ENCODE measurements at regions not wholly inside any gene's neighbourhood (a gene's known extent, or its start where the extent isn't known, plus 50 kb on each side); places are given as distances from the start of the nearest gene placed in this dataset.
"Not testable (repeated sequence)": the region's sequence is repeated elsewhere in the genome, so short reads cannot be mapped to it uniquely, and the experiment has no call there.

DNA sequence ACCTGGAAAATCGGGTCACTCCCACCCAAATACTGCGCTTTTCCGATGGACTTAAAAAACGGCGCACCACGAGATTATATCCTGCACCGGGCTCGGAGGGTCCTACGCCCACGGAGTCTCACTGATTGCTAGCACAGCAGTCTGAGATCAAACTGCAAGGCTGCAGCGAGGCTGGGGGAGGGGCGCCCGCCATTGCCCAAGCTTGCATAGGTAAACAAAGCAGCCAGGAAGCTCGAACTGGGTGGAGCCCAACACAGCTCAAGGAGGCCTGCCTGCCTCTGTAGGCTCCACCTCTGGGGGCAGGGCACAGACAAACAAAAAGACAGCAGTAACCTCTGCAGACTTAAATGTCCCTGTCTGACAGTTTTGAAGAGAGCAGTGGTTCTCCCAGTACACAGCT lies 226.5 kb upstream of the RGMB start:
- ATAC-seq, H3K27me3 Mint-ChIP-seq, H3K27ac Mint-ChIP-seq, DNase-seq, H3K4me3 Mint-ChIP-seq, H3K4me1 Mint-ChIP-seq: not testable (repeated sequence)
- H3K9me3 Mint-ChIP-seq = peaks cover 6 to 11% of the 10 kb centered on the region in 2 donors

DNA sequence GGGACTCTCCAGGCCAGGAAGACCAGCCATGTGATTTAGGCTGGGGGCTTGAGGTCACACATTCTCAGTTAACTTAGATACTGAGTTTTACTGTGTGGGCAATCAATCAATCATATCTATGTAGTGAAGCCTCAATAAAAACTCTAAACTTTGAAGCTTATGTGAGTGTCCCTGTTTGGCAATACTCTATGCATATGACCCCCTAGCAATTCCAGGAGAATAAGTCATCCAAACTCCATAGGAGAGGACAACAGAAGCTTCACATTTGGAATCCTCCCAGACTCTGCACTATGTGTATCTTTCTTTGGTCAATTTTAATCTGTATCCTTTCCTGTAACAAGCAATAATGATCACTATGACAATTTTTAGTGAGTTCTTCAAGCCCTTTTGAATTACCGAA lies 216.8 kb upstream of the RGMB start:
- DNase-seq (no peak), ATAC-seq (no peak)
- H3K4me3 Mint-ChIP-seq = no peak overlapping the region

DNA sequence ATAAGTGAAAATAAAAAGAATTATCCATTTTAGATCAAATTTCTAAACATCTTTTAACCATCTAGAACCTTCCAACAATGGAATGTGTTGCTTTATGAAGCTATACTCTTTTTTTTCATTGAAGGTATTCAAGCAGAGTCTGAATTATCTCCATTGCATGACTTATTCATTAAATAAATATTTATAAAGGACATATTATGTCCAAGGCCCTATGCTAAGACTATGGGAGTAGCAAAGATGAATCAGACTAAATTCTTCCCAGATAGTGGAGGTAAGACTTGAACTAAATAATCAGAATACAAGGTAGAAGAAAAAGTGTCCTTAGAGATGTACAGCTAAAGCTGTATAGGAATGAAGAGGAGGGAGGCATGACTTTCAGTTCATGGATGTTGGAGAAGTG lies 215.5 kb upstream of the RGMB start:
- Mint-ChIP-seq H3K27ac (no peak overlapping the region), H3K27me3 (no peaks in the 10 kb centered on the region), H3K4me1 (no peaks in the 10 kb centered on the region), H3K9me3 (no peaks in the 10 kb centered on the region), H3K4me3 (no peak overlapping the region)
- ATAC-seq (no peak), DNase-seq (no peak)

More for the DNA sequence above, 216.8 kb upstream of the RGMB start:
- H3K9me3 Mint-ChIP-seq = no peaks in the 10 kb centered on the region
- no peaks in the 10 kb centered on the region for H3K4me1 Mint-ChIP-seq
- H3K27me3 Mint-ChIP-seq = no peaks in the 10 kb centered on the region
- H3K27ac Mint-ChIP-seq = no peak overlapping the region

DNA sequence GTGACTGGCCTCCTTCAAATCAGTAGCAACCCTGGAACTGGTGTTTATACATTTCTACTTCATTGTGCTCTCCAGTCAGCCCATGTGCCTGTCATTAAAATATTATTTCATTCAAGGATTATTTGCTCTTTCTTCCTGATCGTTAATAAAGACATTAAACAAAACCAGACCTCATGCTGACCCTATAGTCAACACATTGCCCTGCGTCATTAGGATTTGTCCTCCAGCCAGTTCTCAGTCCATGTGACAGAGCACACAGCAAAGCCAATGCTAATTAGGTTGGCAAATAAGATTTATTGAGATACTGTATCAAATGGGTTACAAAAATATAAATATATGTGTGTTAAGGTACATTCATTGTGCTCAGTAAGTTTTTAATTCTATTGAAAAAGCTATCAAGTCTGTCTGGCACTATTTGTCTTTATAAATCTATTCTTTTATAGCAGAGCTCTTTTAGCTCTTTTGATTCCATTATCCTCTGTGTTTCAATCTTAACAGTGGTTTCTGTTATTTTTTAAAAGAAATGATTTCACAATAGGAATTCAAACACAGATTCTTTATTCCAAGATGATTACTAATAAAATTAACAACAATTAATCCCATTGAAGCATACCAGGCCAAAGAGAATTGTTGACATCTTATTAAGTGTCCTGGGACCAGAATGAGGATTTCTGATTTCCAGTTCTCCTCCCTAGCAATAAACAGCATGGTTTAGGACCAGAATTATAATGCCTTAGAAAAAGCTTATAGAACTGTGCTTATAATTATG lies 209.4 kb upstream of the RGMB start:
- DNase-seq (no peak), ATAC-seq (no peak)
- Mint-ChIP-seq H3K4me3 (no peak overlapping the region), H3K4me1 (no peaks in the 10 kb centered on the region), H3K27ac (no peak overlapping the region), H3K27me3 (peaks cover 11% of the 10 kb centered on the region), H3K9me3 (peaks cover 0 to 8% of the 10 kb centered on the region in 2 donors)

DNA sequence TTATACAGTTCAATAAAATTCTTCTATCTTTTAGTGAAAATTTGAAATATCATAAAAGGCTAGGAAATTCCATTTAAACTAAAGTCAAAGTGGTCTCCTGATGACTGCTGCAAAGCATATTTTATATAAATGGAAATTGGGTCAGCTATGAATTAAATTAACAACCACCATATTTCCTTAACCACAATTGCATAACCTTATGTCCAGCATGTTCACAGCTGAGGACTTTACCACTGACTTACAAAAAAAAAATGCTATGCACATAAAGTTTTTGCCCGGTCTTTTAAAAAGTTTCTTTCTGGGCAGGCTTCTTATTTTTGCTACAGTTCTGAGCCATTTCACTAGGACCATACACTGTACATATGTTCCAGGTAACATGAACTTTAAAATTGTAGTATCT lies 208.6 kb upstream of the RGMB start:
- ATAC-seq (no peak), DNase-seq (no peak)
- Mint-ChIP-seq H3K27me3 (peaks cover 11% of the 10 kb centered on the region), H3K4me1 (no peaks in the 10 kb centered on the region), H3K4me3 (no peak overlapping the region), H3K27ac (no peak overlapping the region), H3K9me3 (peaks cover 0 to 8% of the 10 kb centered on the region in 2 donors)

DNA sequence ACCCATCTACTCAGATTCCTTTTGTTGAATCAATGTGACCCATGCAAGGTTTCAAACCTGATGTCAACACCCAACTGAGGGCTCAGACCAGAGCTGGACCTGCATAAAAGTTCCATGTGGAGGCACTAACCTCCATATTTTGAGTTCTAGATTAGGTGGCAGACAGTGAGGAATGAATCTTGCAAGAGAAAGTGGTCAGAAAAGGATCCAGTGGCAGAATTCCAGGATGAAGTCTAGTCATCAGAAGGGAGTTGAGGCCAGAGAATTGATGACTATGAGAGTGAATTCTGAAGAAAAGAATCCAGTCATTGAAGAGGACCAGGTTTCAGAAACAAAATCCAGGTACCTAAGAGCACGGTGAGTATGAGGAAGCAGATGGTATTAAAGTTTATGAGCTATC lies 205.1 kb upstream of the RGMB start:
- DNase-seq (no peak), ATAC-seq (no peak)

DNA sequence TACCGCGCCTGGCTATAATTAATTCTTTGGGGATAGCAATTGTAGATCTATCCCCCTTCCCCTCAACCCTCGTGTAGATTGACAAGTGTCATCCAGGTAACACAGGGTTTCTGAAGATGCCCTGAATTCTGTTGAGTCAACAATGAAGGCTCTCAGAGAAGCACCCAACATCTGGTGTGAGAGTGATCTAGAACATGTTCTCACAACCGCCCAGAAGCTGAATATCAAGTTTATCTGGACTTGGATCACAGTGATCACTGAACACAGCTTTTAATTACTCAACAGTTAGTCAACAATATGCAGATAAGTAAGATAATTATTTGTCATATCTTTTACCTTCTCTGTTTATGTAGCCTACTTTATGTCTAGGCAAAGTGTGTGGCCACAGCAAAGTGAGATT lies 204.2 kb upstream of the RGMB start:
- DNase-seq (no peak), ATAC-seq (no peak)
- H3K4me1 Mint-ChIP-seq = no peaks in the 10 kb centered on the region
- no peak overlapping the region for H3K27ac Mint-ChIP-seq
- H3K27me3 Mint-ChIP-seq = peaks cover 11% of the 10 kb centered on the region
- no peak overlapping the region for H3K4me3 Mint-ChIP-seq
- H3K9me3 Mint-ChIP-seq = peaks cover 0 to 8% of the 10 kb centered on the region in 2 donors

More for the DNA sequence above, 205.1 kb upstream of the RGMB start:
- H3K4me1 Mint-ChIP-seq = no peaks in the 10 kb centered on the region
- no peak overlapping the region for H3K27ac Mint-ChIP-seq
- H3K4me3 Mint-ChIP-seq = no peak overlapping the region
- peaks cover 11% of the 10 kb centered on the region for H3K27me3 Mint-ChIP-seq
- peaks cover 0 to 8% of the 10 kb centered on the region in 2 donors for H3K9me3 Mint-ChIP-seq

DNA sequence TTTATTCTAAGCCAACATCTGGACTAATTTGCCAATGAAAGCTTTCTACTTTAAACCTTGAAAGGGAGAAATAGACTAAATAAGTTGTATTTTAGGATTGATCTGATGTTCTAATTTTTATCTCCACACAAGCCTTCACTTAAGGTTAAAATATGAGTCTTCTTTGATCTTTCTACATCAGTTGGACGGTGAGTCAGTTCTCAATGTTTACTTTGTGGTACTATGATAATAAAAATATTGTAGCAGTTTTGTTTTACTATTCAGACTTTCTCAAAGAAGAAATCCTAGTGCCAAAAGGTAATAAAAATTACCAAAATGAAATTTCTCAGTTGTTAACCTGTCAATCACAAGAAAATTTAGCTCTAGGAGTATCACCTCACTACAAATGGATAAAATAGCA lies 203.5 kb upstream of the RGMB start:
- Mint-ChIP-seq H3K4me1 (no peaks in the 10 kb centered on the region), H3K4me3 (no peak overlapping the region), H3K27me3 (peaks cover 11% of the 10 kb centered on the region), H3K27ac (no peak overlapping the region), H3K9me3 (peaks cover 0 to 8% of the 10 kb centered on the region in 2 donors)
- DNase-seq (no peak), ATAC-seq (no peak)

DNA sequence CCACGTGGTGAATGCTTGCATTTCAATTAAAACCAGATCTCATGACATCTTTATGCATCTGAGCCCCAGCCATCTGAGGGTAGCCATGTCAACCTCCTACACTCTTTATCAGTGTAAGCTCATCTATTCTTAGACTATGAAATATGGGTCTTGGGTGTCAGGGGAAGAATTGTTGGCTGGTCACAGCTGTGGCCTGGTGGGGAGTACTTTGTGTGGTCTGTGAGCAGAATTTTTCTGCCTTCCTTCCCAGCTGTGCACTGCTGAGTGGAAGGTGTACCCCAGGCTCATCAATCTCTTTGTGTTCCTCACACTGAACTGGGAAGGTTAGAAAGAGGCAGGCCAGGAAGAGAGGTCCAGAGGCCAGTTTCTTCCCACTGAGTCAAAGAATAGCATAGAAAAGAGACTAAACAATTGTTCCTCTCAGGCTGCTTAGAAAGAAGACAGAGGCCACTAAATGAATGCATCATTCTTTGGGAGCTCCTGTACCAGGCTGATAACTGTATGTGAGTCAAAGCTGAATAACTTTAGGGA lies 202.7 kb upstream of the RGMB start:
- peaks cover 11% of the 10 kb centered on the region for H3K27me3 Mint-ChIP-seq
- H3K27ac Mint-ChIP-seq = no peak overlapping the region
- H3K4me3 Mint-ChIP-seq = no peak overlapping the region
- H3K9me3 Mint-ChIP-seq = peaks cover 0 to 8% of the 10 kb centered on the region in 2 donors
- no peak for ATAC-seq
- no peak for DNase-seq
- H3K4me1 Mint-ChIP-seq = no peaks in the 10 kb centered on the region

DNA sequence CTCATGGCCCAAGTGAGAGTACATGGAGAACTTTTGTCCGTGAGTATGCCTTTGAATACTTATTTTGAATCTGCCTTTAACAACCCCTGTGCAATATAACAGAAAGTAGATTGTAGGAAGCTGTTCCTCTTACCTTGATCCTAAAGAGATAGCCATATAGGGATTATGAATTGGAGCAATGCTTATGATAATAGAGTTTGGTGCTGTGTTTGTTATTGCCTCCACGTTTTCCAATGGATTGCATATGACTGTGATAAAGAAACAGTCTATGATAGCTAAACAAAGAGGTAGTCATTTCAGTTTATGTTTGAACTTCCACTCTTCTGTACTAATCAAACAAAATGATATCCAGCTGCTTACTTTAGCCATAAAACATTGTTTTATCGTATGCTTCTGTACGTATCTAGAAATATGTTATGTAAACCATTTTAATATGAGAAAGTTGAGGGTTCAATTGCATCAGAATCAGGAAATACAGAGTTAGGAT lies 199.6 kb upstream of the RGMB start:
- H3K4me1 Mint-ChIP-seq = no peaks in the 10 kb centered on the region
- H3K27ac Mint-ChIP-seq = no peak overlapping the region
- ATAC-seq = no peak
- H3K9me3 Mint-ChIP-seq = no peaks in the 10 kb centered on the region
- peaks cover 5% of the 10 kb centered on the region for H3K27me3 Mint-ChIP-seq
- H3K4me3 Mint-ChIP-seq = no peak overlapping the region
- DNase-seq = no peak

DNA sequence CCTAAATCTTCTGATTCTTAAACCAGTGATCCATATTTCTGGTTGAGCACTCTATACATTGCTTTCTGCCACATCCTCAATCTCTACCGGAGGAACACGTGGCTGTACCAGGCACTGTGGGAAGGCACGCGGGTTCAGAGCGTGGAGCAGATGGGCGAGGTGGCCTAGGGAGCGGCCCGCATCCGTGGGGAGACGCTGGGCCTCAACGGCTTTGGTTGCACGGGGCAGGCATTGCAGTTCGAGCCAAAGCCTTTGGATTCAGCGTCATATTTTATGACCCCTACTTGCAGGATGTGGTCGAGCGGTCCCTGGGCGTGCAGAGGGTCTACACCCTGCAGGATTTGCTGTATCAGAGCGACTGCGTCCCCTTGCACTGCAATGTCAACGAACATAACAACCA lies 197.2 kb upstream of the RGMB start:
- H3K4me1 Mint-ChIP-seq = no peaks in the 10 kb centered on the region
- H3K4me3 Mint-ChIP-seq = no peak overlapping the region
- no peaks in the 10 kb centered on the region for H3K9me3 Mint-ChIP-seq
- H3K27me3 Mint-ChIP-seq = peaks cover 7% of the 10 kb centered on the region
- ATAC-seq = no peak
- DNase-seq = no peak
- no peak overlapping the region for H3K27ac Mint-ChIP-seq

DNA sequence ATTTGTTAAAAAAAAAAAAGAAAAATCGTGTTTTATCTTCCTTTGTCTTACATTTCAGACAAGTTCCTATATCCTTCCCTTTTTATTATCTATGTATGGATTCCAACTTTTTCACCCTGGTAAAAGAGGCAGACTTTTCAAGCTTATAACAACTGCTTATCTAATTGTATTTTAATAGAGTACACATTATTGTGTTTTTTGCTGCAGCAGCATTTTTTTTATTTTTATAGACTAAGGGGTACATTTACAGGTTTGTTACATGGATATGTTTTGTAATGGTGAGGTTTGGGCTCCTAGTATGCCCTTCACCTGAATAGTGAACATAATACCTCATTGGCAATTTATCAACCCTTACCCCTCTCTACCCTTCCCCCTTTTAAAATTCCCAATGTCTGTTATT lies 195.0 kb upstream of the RGMB start:
- ATAC-seq (no peak), DNase-seq (no peak)
- Mint-ChIP-seq H3K4me3 (no peak overlapping the region), H3K4me1 (no peaks in the 10 kb centered on the region), H3K27ac (no peak overlapping the region), H3K27me3 (peaks cover 7% of the 10 kb centered on the region), H3K9me3 (no peaks in the 10 kb centered on the region)

DNA sequence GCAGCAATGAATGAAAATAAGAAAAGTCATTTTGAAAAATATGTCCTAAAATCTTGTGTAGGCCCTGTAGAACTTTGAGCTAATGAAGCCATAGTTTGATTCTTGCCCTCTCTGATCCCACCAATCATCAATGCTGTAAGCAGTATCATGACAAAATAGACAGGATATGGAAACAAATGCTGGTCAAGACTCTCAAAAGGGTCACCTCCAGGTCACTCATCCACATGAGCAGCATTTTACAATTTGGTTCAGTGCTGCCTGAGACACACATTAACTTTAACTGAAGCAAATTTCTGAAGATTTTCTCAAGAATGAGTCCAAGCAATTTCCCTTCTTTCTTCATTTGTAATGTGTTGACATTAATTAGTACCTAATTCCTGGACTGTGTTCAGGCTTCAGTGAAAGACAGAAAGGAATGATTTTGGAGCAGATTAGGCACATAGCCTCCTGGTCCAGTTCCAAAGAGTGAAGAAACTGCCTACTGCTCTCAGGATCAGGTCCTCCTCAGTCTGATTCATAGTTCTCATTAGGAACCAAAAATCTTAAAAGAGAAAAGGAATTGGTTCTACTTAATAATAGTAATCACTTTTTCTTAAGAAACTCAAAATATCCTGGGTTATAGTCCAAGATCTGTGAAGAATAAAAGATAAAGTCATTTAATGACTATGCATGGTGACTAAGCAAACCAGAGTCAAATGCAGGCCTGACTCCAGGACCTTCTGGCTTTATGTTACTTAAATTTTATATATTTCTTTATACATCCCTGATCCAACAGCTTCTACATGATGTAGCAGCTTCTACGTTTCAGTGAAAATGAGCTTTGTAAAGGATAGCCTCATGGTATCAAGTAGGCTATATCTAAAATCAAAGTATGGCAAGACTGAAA lies 192.1 kb upstream of the RGMB start:
- H3K27me3 Mint-ChIP-seq = peaks cover 7% of the 10 kb centered on the region
- ATAC-seq (no peak), DNase-seq (no peak)
- H3K4me3 Mint-ChIP-seq = no peak overlapping the region
- no peaks in the 10 kb centered on the region for H3K9me3 Mint-ChIP-seq
- H3K4me1 Mint-ChIP-seq = no peaks in the 10 kb centered on the region
- no peak overlapping the region for H3K27ac Mint-ChIP-seq

DNA sequence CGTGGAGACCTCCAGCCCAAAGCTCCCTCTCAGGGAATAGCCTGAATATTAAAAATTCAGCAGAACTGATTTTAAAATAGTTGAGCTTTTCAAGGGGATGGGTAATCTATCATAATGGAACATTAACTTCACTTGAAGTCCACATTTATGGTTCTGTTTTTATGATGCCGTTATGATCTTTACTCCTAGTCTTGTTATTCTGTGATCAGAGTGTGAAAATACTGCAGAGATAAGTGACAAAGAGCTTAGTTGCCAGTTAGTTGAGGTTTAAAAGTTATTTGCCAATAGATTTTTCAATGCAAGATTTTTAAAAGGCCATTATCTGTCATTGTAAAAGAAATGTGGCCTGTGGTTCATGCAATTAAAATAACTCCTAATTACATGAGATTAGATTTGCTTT lies 189.9 kb upstream of the RGMB start:
- H3K4me1 Mint-ChIP-seq = no peaks in the 10 kb centered on the region
- no peak overlapping the region for H3K4me3 Mint-ChIP-seq
- H3K27ac Mint-ChIP-seq = no peak overlapping the region
- no peaks in the 10 kb centered on the region for H3K9me3 Mint-ChIP-seq
- DNase-seq (no peak), ATAC-seq (no peak)
- H3K27me3 Mint-ChIP-seq = peaks cover 5% of the 10 kb centered on the region

DNA sequence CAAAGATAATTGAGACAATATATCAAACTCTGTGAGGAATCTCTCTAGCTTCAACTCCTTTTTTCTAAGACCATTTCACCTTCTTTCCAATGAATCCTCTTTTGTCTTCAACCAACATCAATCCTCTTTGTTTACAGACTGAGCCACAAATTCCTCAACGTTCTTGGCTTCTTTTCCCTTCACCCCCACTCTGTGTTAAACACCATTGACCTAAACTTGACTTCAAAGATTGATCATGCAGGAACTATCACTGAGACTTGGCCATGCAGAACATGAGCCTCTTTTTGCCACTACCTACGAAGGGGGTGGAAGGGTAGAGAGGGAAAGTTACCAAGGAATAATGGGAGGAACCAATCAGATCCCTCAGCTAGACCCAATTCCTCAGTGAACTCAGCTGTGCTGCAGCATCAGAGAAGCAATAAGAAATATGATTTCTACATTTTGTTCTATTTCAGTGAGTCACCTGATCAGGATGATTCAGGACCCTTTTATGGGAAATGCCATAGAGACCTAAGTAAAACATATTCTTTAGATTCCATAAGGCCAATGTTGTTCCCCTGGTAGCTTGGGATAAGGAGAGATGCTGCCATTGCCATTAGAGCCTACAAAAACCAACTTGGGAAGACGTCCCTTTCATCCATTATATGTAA lies 187.7 kb upstream of the RGMB start:
- no peak for ATAC-seq
- H3K9me3 Mint-ChIP-seq = peaks cover 0 to 6% of the 10 kb centered on the region in 2 donors
- H3K27ac Mint-ChIP-seq = no peak overlapping the region
- DNase-seq = no peak
- no peak overlapping the region for H3K4me3 Mint-ChIP-seq
- no peaks in the 10 kb centered on the region for H3K27me3 Mint-ChIP-seq
- no peaks in the 10 kb centered on the region for H3K4me1 Mint-ChIP-seq
